Endometrium (tissue), 2 donors: ENCODE measurements at regions not wholly inside any gene's neighbourhood (a gene's known extent, or its start where the extent isn't known, plus 50 kb on each side); places are given as distances from the start of the nearest gene placed in this dataset.

Experiments
- FAIRE-seq: peaks from 2 replicates; lab custom pipeline; 2012; peaks lifted over from hg19 to GRCh38; lab: Jason Lieb, UNC
- donor health status: control.
- donor health status: control.

DNA sequence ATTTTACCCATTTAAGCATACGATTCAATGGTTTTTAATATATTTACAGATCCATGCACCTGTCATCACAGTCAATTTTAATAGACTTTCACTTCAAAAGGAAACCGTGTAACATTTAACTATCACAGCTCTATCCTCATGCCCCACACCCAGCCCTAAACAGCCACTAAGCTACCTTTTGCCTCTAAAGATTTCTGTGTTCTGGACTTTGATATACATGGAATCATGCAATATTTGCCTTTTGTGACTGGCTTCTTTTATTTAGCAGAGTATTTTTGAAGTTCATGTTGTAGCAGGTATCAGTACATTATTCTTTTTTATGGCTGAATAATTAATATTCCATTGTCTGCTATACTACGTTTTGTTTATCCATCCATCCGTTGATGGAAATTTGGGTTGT lies 50.3 kb upstream of the STX16 start:
- FAIRE-seq, result no peak

GRCh38 chr20:58599966-58600365 lies 51.1 kb upstream of the STX16 start:
- no peak for FAIRE-seq

DNA sequence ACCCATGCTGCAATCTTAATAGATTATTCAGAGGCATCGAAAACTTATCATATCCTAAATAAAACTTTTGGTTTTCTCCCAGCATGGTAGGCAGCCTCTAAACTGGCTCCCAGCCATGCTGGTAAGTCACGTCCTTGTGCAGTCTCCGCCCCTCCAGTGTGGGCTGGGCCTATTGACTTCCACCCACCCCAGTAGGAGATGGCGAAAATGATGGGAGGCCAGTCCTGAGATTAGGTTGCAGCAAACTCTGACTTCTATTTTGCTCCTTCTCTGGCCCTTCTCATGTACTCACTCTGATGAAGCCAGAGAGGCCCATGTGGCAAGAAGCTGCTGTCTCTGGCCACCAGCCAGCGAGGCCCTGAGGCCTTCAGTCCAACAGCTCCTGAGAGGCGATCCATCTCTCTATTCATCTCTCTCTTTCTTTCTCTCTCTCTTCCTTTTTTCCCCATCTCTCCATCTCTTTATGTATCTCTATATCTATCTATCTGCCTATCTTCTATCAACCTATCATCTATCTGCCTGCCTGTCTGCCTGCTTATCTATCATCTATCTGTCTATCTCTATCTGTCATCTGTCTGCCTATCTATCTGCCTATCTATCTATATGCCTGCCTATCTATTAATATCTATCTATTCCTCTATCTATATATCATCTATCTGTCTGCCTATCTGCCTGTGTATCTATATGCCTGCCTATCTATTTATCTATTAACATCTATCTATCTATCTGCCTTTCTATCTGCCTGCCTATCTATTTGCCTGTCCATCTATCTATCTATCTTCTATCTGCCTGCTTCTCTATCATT lies 52.7 kb upstream of the STX16 start:
- no peak for FAIRE-seq

GRCh38 chr20:58597249-58597891 lies 53.7 kb upstream of the STX16 start:
- FAIRE-seq, result no peak

DNA sequence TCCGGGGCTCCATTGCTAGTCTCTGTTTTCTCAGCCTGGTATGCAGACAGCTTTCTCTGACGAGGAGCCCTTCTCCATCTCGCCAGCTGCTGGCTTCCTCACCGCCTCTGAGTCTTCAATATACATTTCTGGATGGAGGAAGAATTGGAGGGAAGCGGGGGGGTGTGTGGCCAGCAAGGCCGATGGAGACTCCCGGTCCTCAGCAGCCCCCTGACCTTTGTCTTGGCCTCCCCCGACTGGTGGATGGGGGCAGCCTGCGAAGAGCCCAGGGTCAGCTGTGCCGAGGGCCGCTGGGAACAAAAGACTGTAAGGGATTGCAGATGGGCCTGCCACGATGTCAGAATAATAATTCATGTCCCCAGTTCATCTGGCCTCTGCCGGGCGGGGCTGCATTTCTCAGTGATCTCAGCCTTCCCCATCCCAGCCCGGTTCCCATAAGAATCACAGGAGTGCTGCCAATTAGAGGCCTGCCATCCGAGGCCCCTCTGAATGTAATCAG lies 54.3 kb upstream of the STX16 start:
- FAIRE-seq, result no peak

DNA sequence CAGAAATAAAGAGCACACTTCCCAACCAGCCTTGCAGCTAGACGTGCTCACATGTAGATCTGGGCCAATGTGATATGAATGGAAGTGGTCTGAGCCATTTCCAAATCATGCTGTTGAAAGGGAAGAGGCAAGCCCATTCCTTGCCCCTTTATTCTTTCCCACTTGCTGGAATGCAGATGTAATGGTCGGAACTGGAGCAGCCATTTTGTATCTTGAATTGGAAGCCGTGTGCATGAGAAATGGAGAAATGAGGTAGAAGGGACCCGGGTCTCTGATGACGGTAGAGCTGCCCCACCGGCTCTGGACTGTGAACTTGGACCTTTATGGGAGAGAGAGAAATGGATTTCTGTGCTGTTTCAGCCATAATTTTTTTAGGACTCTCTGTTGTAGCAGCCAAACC lies 54.8 kb upstream of the STX16 start:
- FAIRE-seq, result no peak

GRCh38 chr20:58595167-58595566 lies 55.9 kb upstream of the STX16 start:
- FAIRE-seq, result no peak

DNA sequence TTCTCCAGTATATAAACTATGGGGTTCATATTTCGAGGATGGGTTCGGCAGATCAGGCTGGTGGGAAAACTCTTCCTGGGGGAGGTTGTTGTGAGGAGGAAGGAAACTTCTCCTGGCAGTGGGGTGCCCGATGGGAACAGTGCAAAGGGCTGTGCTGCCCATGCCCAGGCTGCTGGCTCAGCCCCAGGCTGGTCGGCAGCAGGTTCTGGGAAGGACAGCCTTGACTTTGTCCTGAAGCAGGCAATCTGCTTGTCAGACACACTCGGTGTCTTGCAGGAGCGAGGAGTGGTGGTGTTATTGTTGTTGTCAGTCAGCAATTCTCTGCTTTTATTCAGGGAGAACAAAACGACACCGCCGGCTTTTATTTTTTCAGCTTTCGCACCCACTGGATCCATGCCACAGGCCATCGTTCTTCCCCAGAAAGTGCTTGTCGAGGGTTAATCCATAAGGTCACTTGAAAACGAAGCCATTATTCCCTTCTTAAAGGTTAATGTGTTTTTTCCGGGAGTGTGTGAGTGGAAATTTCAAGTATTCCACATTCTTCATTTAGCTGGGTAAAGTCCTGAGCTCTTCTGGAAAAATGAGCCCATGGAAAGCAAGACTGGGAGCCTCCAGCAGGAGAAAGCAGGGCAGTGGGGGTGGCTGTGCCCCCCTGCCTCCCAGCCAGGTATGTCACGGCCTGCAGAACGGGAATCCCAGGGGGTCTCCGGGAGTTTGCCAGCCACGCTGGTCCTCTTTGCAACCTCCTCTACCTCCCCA lies 57.0 kb upstream of the STX16 start:
- FAIRE-seq, result no peak

- no peak for FAIRE-seq
Measured at GRCh38 chr20:58592076-58592695, 58.9 kb upstream of the STX16 start.

GRCh38 chr20:58590679-58591473 lies 60.2 kb upstream of the STX16 start:
- no peak for FAIRE-seq

DNA sequence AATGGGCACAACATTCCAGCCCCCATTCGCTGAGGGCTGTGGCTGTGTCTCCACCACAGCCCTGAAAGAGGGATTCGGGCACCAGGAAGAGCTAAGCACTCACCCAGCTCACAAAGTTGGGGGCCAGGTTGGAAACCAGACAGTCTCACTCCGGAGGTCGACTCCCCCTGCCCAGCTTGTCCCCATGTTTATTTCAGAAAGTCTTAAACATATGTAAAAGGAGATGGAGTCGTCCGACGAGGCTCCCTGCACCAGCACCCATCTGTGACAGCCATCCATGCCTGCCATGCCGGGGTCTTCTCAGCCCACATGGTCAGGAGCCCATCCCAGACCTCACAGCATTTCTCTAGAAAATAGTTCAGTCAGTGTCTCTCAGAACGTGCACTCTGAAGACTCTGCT lies 63.6 kb upstream of the STX16 start:
- FAIRE-seq, result no peak

DNA sequence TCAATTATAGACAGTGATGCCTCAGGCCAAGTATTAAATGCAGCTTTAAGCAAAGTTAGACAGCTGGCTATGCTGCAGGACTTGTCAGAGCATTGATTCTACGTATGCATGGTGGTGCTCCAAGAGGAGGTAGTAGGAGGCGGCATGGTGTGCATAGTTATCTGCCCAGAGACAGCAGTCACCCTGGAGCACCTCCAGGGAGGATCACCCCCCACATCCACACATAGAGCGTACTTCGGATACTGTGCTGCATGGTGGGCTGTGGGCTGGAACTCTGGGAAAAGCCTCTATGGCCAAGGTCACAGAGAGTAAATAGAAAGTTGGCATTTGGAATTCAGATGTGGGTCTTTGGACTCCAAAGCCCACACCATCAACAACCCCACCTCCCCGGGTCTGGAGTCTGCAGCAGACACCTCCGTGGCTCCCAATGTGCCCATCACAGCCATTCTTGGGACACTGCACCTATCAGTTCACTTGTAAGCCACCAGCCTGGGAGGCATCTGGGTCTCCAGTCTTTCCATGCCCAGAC lies 64.5 kb upstream of the STX16 start:
- no peak for FAIRE-seq

DNA sequence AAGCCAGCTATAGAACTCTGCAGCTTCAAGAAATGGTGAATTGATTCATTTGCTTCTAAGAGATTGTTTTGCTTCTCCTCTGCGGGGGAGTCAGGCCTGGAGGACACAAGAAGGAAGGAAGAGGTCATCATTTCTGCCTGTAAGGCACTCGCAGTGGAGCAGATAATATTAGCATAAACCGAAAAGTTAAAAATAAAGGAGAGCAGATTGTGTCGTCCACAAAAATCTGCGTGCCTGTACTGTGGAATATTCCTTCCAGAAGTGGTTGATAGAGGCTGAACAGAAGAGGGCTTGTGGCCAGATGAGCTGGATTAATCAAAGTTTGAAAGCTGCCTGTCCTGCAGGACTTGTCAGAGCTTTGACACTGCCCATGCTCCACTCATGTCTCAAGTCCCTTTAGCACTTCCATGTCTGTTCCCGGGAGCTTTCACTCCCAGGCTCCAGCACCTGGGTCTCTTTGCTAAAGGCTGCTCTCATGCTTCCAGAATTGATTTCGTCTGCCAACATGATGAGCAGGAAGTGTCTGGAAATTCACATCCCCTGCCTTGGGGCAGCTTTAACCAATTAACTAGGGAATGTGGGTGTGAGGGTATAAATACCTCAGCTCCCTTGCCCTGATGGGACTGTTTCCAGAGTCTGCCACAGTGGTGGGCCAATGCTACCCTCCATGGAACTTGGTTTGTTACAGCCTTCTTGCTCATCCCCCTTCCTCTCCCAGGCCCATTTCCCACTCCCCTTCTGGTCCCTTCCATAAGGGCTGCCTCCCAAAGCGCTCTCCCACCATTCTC lies 65.1 kb upstream of the STX16 start:
- FAIRE-seq, result no peak

DNA sequence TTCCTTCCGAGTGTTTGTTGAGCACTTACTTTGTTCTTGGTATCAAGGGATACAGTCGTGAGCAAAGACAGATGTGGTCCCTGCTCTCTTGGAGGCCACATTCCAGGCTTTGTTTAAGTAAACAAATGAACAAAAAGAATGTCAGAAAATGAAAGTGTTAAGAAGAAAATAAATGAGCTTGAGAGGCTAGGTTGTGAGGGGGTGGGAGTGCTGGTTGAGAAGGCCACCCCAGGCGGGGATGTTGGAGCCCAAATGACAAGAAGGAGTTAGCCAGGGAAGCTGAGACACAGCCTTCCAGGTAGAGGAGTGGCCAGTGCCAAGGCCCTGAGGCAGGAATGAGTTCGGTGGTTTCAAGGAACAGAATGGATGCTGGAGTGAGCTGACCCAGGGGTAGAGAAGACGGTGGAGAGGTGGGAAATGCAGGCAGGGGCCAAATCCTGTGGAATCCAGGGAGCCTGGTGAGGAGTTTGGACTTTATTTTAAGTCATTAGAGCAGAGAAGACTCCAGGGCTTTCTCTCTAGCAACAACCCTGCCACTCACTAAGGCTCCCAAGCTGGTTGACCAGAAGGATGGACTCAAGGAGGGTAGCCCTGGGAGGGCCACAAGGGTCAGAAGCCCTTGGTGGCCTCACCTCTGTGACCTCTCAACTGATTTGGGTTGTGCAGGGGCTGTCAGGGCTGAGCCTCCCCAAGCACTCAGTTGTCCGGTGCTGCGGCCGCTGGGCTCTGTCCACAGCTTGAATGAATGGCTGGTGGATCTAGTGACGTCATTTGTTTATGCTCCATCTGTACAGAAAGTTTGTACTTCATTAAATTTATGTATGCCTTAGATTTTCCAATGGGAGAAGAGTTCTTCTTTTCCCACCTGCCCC lies 66.0 kb upstream of the STX16 start:
- no peak for FAIRE-seq

DNA sequence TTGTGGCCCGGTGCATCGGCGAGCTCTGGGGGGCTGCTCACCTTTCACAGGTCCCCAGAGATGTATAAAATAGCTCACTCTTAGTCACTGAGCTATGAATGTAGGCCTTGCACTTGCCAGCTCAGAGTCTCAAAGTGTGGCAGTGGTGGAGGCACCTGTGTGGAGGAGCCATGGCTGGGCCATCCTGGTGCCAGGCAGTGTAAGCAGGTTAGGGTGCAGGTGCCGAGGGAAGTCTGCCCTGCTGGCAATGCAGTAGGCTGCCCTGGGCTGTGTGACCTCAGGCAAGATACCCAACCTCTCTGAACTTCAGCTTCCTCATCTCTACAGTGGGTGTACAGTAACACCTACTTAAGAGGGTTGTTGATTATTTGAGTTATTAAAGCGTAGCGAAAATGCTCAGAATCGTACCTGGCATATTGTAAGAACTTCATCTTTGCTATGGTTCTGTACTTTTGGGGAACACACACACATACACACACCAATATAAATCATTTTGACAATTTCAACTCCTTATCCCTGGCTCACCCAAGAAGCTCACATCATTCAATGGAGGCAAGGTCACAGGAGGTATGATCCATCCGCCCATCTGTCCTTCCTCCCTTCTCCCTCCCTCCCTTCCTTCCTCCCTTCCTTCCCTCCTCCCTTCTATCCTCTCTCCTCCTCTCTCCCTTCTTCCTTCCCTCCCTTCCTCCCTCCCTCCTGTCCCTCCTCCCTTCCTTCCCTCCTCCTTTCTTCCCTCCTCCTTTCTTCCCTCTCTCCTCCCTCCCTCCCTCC lies 66.8 kb upstream of the STX16 start:
- FAIRE-seq, result no peak

DNA sequence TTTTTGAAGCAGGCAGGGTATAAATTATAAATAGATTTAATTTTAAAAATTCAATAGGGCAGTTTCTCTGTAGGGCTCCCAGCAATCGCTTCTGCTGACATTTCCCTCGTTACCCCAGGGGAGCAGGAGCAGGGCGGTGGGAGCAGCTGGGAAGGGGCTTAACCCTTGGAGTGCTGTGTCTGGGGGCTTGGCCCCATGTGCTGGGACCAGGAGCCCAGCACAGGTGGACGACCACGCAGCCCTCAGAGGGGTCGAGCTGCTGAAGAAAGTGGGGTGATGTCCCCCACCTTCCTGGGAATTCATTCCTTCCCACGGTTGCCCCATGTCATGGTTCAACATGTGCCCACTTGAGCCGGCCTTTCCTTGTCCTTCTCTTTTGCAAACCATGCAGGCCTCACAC lies 67.5 kb upstream of the STX16 start:
- FAIRE-seq, result no peak

- FAIRE-seq, result no peak
Measured at GRCh38 chr20:58583176-58583575, 67.9 kb upstream of the STX16 start.

DNA sequence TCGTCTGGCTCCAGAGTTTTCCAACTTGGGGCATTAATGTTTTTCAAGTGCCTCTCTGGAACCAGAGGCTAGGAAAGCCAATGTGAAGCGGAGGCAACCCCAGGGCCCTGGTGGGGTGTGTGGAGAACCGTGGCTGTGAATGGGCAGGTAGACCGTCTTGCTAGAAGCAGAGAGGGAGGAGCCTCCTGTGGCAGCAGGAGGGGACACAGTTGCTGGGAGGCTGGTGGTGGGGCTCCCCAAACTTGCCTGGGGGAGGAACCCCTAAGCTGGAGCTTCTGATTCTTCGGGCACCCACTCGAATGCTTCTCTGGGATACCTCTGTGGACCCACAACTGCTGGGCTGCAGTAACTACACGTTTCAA lies 65.3 kb upstream of the APCDD1L start:
- FAIRE-seq, result no peak
